A673 (cell line): ENCODE measurements at regions not wholly inside any gene's neighbourhood (a gene's known extent, or its start where the extent isn't known, plus 50 kb on each side); places are given as distances from the start of the nearest gene placed in this dataset.
A peak's percentile ranks its signal among the peaks of the same experiment; 100 is the strongest.

Experiments used
- BruUV-seq: library from RNA; stranded (reverse); fragments of 400-500 nt; replicated peaks from 2 replicates; lab custom pipeline; 2021; lab: Mats Ljungman, UMichigan
- CTCF ChIA-PET: fragments of 300-600 bp; sonication (Branson Sonifier 250); formaldehyde crosslinking; loops from one replicate; lab custom pipeline; 2022; ENCODE audit warnings: antibody characterized with exemption; lab: Charles Lee
- POLR2A ChIA-PET: fragments of 300-600 bp; sonication (Branson Sonifier 250); formaldehyde crosslinking; loops from one replicate; lab custom pipeline; 2022; ENCODE audit warnings: antibody characterized with exemption; ENCODE audit not compliant: low non-redundant PET; lab: Charles Lee
- DNase-seq: peaks from one replicate; pipeline ENCODE4 v3.0.0-alpha.2; 2015; ENCODE audit warnings: low spot score
- H3K27ac ChIP-seq: fragments of 200-600 bp; sonication (generic); 2 replicates; pipeline ENCODE4 v1.5.1; 2016; ENCODE audit warnings: mixed run types, low read depth, mild to moderate bottlenecking, mixed read lengths, antibody characterized with exemption, low read length; ENCODE audit not compliant: poor library complexity, severe bottlenecking
- H3K27me3 ChIP-seq: fragments of 200-600 bp; sonication (generic); replicated peaks from 2 replicates; pipeline ENCODE4 v1.6.1; 2017; ENCODE audit warnings: mixed run types, low read depth, mild to moderate bottlenecking, mixed read lengths, antibody characterized with exemption, low read length; ENCODE audit not compliant: insufficient read depth, poor library complexity
- H3K36me3 ChIP-seq: fragments of 200-600 bp; sonication (generic); 2 replicates; pipeline ENCODE4 v1.6.1; 2016; ENCODE audit warnings: mixed run types, mild to moderate bottlenecking, mixed read lengths, antibody characterized with exemption, low read length; ENCODE audit not compliant: insufficient read depth, poor library complexity, severe bottlenecking
- H3K4me1 ChIP-seq: fragments of 200-600 bp; sonication (generic); 2 replicates; pipeline ENCODE4 v1.6.1; 2017; ENCODE audit warnings: mixed run types, mild to moderate bottlenecking, mixed read lengths, antibody characterized with exemption, low read length; ENCODE audit not compliant: insufficient read depth, poor library complexity, severe bottlenecking
- H3K4me3 ChIP-seq: fragments of 200-600 bp; sonication (generic); 2 replicates; pipeline ENCODE4 v1.5.1; 2016; ENCODE audit warnings: low read depth, mixed run types, mild to moderate bottlenecking, mixed read lengths, low read length; ENCODE audit not compliant: poor library complexity, severe bottlenecking
- H3K9me3 ChIP-seq: fragments of 200-600 bp; sonication (generic); 2 replicates; pipeline ENCODE4 v1.6.1; 2016; ENCODE audit warnings: mixed run types, low read depth, mild to moderate bottlenecking, mixed read lengths, antibody characterized with exemption, low read length; ENCODE audit not compliant: poor library complexity, severe bottlenecking
- CTCF ChIP-seq: fragments of 300-800, 200-600 bp; sonication (generic); conservative IDR thresholded peaks from 2 replicates; pipeline ENCODE4 v1.5.1; 2017; ENCODE audit warnings: low read depth, mild to moderate bottlenecking, antibody characterized with exemption, low read length, moderate library complexity, mixed read lengths
- EZH2 ChIP-seq: fragments of 200-600 bp; sonication (generic); IDR thresholded peaks from 2 replicates; pipeline ENCODE4 v1.6.1; 2017; ENCODE audit warnings: borderline replicate concordance, low read depth, mild to moderate bottlenecking, mixed read lengths, antibody characterized with exemption, low read length; ENCODE audit not compliant: poor library complexity, severe bottlenecking
- intact Hi-C: fragments of 100-400 bp; cut with micrococcal nuclease; formaldehyde crosslinking; loops from one replicate; pipeline ENCODE4 v1.10.0; 2022; ENCODE audit not compliant: unreplicated experiment

GRCh38 chr6:94269256-94269655 lies 849.9 kb upstream of the EPHA7 start:
- ChIA-PET POLR2A (no interaction called here), CTCF (no interaction called here)
- Histone ChIP-seq H3K27ac (peak overlapping the region; percentile 56), H3K9me3 (no peaks in the 10 kb centered on the region), H3K4me1 (peaks cover 40% of the 10 kb centered on the region), H3K27me3 (no peaks in the 10 kb centered on the region), H3K36me3 (no peaks in the 10 kb centered on the region), H3K4me3 (no peak overlapping the region)
- BruUV-seq: no TSS peak
- TF ChIP-seq CTCF: no peak
- no peak for TF ChIP-seq EZH2
- DNase-seq: peak; percentile 45
- intact Hi-C loops: no loop called here

GRCh38 chr6:94260765-94261164 lies 841.4 kb upstream of the EPHA7 start:
- DNase-seq: no peak
- ChIA-PET CTCF (no interaction called here), POLR2A (no interaction called here)
- Histone ChIP-seq H3K4me3 (no peak overlapping the region), H3K36me3 (no peaks in the 10 kb centered on the region), H3K4me1 (no peaks in the 10 kb centered on the region), H3K27ac (no peak overlapping the region), H3K27me3 (no peaks in the 10 kb centered on the region), H3K9me3 (no peaks in the 10 kb centered on the region)
- TF ChIP-seq EZH2 (no peak), CTCF (no peak)
- BruUV-seq: no TSS peak
- intact Hi-C loops: no loop called here

GRCh38 chr6:94254689-94255088 lies 835.3 kb upstream of the EPHA7 start:
- ChIA-PET POLR2A (no interaction called here), CTCF (interaction anchor here (0.5 to 1.3 kb wide), 3 partner anchors 751 to 1242 kb away, joined by 4 to 5 read pairs (median 5); no protein-coding TSS in a partner anchor)
- DNase-seq: peak; percentile 33
- intact Hi-C loops: loop anchor here (5.0 to 10.0 kb wide), 2 partner anchors 530 to 832 kb away; no protein-coding TSS in a partner anchor
- TF ChIP-seq EZH2 (no peak), CTCF (peak; percentile 49)
- no peaks in the 10 kb centered on the region for H3K27me3 ChIP-seq
- no TSS peak for BruUV-seq
- no peaks in the 10 kb centered on the region for H3K4me1 ChIP-seq
- no peak overlapping the region for H3K4me3 ChIP-seq
- no peaks in the 10 kb centered on the region for H3K9me3 ChIP-seq
- no peak overlapping the region for H3K27ac ChIP-seq
- no peaks in the 10 kb centered on the region for H3K36me3 ChIP-seq
